Activated T-helper 2 cell treated with anti-CD3 and anti-CD28 coated beads, Interferon-gamma antibody, Interleukin-2, Interleukin-4, amounts not matched to agents 10 μg/mL and 5 μg/mL and 100 μg/mL, durations not matched to agents 14 hours and 24 hours and 36 hours (primary cell): ENCODE measurements at regions not wholly inside any gene's neighbourhood (a gene's known extent, or its start where the extent isn't known, plus 50 kb on each side); places are given as distances from the start of the nearest gene placed in this dataset.
"Not testable (repeated sequence)": the region's sequence is repeated elsewhere in the genome, so short reads cannot be mapped to it uniquely, and the experiment has no call there.

ENCODE experiments used
- DNase-seq: peaks from one replicate; pipeline ENCODE4 v3.0.0; 2021; ENCODE audit warnings: low spot score
- H3K27ac Mint-ChIP-seq: one replicate; pipeline ENCODE4 v1.8.0; 2021; ENCODE audit warnings: mixed read lengths
- H3K27me3 Mint-ChIP-seq: one replicate; pipeline ENCODE4 v1.8.0; 2021; ENCODE audit warnings: low read depth, mixed read lengths
- H3K36me3 Mint-ChIP-seq: one replicate; pipeline ENCODE4 v1.8.0; 2021; ENCODE audit warnings: low read depth, mixed read lengths
- H3K4me1 Mint-ChIP-seq: one replicate; pipeline ENCODE4 v1.8.0; 2021; ENCODE audit warnings: low read depth, mixed read lengths
- H3K4me3 Mint-ChIP-seq: one replicate; pipeline ENCODE4 v1.8.0; 2021; ENCODE audit warnings: low read depth, mild to moderate bottlenecking, moderate library complexity, mixed read lengths
- H3K9me3 Mint-ChIP-seq: one replicate; pipeline ENCODE4 v1.8.0; 2021; ENCODE audit warnings: mixed read lengths
- intact Hi-C: fragments of 100-400 bp; cut with micrococcal nuclease; formaldehyde crosslinking; loops from one replicate; pipeline ENCODE4 v1.15.1; 2023

DNA sequence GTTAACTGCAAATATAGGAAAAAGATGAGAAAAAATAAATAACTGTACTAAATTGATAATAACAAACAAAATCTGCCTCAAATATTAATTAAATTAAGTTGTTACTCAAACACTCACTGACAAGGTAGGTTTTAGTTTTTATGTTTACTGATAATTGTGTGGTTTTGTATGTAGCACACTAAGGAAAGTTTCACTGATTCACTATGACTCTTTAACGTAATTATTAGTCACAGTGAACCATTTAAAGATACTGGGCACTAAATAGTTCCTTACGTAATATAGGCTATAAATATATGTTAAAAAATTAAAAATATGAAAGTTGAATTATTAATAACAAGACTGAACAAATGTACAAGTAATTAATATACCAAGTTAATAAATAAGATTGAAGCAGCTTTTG, 2330.0 kb upstream of the RAG2 start:
- peaks cover 27% of the 10 kb centered on the region for H3K9me3 Mint-ChIP-seq
- no peak for DNase-seq
- no peaks in the 10 kb centered on the region for H3K27me3 Mint-ChIP-seq
- H3K36me3 Mint-ChIP-seq = no peaks in the 10 kb centered on the region
- no peaks in the 10 kb centered on the region for H3K4me1 Mint-ChIP-seq
- H3K27ac Mint-ChIP-seq = no peak overlapping the region
- intact Hi-C loops = no loop called here
- no peak overlapping the region for H3K4me3 Mint-ChIP-seq

DNA sequence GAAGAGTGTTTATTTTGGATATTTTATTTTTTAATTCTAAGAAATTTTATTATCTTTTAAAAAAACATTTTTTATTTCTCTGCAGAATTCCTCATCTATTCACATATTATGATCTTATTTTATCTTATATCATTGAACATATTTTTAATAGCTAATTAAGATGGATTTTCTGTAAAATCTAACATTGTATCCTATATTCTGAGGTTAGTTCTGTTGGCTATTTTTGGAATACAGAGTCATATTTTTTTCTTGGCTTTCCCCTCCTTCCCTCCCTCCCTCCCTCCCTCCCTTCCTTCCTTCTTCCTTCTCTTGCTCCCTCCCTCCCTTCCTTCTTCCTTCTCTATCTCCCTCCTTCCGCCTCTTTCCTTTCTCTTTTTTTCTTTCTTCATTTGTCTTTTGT, 2326.6 kb upstream of the RAG2 start:
- H3K4me1 Mint-ChIP-seq = no peaks in the 10 kb centered on the region
- H3K36me3 Mint-ChIP-seq = no peaks in the 10 kb centered on the region
- no peak for DNase-seq
- H3K9me3 Mint-ChIP-seq = peaks cover 16% of the 10 kb centered on the region
- intact Hi-C loops = no loop called here
- H3K27ac Mint-ChIP-seq = no peak overlapping the region
- no peaks in the 10 kb centered on the region for H3K27me3 Mint-ChIP-seq
- no peak overlapping the region for H3K4me3 Mint-ChIP-seq

DNA sequence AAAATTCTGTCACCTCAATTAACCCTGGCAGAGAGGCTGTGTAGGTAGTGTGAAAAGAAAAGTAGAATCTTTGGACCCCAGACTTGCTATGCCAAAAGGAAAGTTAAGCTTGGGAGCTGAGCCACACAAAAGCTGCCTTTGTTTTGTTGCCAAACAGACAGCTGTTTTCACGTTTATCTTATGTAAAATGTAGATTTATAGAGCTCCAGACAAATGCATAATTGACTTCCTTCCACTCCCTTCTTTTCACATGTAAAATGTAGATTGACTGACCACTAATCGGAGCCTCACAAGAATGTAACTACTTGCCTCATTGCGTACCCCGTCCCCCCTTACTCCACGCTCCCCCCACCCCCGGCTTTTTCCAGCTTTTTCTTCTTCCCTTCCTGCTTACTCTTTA, 2302.2 kb upstream of the RAG2 start:
- no peak overlapping the region for H3K27ac Mint-ChIP-seq
- H3K4me3 Mint-ChIP-seq = no peak overlapping the region
- no peak for DNase-seq
- no peaks in the 10 kb centered on the region for H3K36me3 Mint-ChIP-seq
- H3K9me3 Mint-ChIP-seq = peaks cover 38% of the 10 kb centered on the region
- intact Hi-C loops = no loop called here
- H3K4me1 Mint-ChIP-seq = no peaks in the 10 kb centered on the region
- H3K27me3 Mint-ChIP-seq = no peaks in the 10 kb centered on the region

DNA sequence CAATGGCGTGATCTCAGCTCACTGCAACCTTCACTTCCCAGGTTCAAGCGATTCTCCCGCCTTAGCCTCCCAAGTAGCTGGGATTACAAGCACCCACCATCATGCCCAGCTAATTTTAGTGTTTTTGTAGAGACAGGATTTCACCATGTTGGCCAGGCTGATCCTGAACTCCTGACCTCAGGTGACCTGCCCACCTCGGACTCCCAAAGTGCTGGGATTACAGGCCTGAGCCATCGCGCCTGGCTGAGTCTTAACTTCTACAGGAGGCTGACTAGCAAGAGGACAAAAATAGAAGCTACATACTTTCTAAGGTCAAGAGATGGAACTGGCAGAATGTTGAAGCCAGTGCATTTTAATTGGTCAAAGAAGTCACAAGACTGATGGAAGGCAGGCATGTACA, 2296.2 kb upstream of the RAG2 start:
- H3K4me1 Mint-ChIP-seq, intact Hi-C loops, H3K4me3 Mint-ChIP-seq: not testable (repeated sequence)

DNA sequence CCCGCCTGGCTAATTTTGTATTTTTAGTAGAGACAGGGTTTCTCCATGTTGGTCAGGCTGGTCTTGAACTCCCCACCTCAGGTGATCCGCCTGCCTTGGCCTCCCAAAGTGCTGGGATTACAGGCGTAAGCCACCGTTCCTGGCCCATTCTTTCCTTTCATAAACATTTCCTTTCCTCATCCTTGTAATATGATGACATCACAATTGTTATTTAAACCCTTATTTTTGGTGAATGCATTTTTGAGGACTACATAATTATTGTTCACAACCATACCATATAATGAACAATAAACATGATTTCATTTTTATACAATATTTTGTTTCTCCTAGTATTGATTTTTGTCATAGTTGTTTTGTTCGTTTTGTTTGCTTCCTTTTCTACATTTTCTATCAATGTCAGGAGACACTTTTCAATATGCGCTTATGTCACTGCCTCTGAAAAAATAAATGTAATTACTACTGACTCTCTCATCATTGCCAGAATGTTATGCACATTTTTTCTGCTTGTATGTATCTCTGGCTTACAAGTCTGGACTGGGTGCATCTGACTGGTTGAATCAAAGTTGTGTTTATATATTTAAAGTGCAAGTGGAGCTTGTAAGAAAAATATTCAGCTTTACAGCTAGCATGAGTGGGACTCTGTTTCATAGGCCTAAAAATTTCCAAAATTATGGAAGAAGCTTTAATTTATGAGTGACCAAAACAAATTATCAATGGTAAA, 2286.3 kb upstream of the RAG2 start:
- Mint-ChIP-seq H3K36me3 (no peaks in the 10 kb centered on the region), H3K4me1 (no peaks in the 10 kb centered on the region), H3K4me3 (no peak overlapping the region), H3K27me3 (no peaks in the 10 kb centered on the region), H3K9me3 (peaks cover 29% of the 10 kb centered on the region), H3K27ac (no peak overlapping the region)
- DNase-seq = no peak
- intact Hi-C loops = no loop called here

More for the DNA sequence above, 2296.2 kb upstream of the RAG2 start:
- not testable (repeated sequence) for H3K27ac Mint-ChIP-seq, H3K36me3 Mint-ChIP-seq, H3K27me3 Mint-ChIP-seq, DNase-seq
- peaks cover 48% of the 10 kb centered on the region for H3K9me3 Mint-ChIP-seq

DNA sequence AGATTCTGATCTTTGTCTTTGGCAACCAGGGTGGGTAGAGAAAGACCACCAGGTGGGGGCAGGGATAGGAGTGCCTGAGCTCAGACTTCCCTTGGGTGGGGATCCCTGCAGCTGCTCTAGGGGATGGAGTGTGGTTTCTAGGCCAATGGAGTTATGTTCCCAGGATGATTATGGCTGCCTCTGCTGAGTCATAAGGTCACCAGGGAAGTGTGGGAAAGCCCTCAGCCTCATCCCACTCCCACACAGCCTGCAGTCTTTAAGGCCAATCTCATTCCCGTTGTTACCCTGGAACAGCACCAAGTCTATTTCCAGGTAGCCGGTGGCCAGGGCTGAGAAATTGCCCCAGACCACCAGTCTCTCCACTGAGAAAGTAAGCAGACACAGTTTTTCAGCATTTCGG, 2269.3 kb upstream of the RAG2 start:
- Mint-ChIP-seq H3K4me1 (no peaks in the 10 kb centered on the region), H3K27ac (no peak overlapping the region), H3K27me3 (no peaks in the 10 kb centered on the region), H3K9me3 (peaks cover 50% of the 10 kb centered on the region), H3K36me3 (no peaks in the 10 kb centered on the region), H3K4me3 (no peak overlapping the region)
- intact Hi-C loops = no loop called here
- DNase-seq = no peak

DNA sequence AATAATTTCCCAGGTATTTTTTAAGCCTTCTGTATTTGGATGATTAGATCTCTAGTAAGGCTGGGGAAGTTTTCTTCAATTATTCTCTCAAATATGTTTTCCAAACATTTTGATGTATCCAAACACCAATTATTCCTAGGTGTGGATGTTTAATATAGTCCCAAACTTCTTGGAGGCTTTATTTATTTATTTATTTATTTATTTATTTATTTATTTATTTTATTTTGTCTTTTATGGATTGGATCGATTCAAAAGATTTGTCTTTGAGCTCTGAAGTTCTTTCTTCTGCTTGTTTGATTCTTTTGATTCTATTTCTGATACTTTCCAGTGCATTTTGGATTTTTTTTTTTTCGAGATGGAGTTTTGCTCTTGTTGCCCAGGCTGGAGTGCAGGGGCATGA, 2267.9 kb upstream of the RAG2 start:
- no peaks in the 10 kb centered on the region for H3K27me3 Mint-ChIP-seq
- no peak overlapping the region for H3K27ac Mint-ChIP-seq
- H3K9me3 Mint-ChIP-seq = peaks cover 58% of the 10 kb centered on the region
- H3K4me1 Mint-ChIP-seq = no peaks in the 10 kb centered on the region
- no peaks in the 10 kb centered on the region for H3K36me3 Mint-ChIP-seq
- no peak for DNase-seq
- intact Hi-C loops = no loop called here
- H3K4me3 Mint-ChIP-seq = no peak overlapping the region

DNA sequence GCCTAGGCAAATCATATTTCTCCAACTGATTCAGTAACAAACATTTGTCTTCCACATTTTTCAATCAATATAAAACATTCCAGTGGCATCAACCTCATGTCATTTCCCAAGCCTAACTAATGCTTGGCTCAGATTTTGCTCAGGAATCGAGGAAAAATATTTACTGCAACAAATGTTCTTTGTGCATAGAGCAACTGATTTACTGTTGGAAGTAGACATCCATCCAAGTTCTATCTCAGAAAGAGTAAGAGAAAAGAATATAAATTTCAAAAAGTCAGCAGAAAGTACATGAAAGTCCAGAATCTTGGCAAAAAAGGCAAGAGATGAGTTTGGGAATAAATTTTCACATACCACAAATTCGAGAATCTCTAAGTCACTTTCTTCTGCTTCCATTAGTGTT, 2245.0 kb upstream of the RAG2 start:
- Mint-ChIP-seq H3K4me3 (no peak overlapping the region), H3K27ac (no peak overlapping the region)

DNA sequence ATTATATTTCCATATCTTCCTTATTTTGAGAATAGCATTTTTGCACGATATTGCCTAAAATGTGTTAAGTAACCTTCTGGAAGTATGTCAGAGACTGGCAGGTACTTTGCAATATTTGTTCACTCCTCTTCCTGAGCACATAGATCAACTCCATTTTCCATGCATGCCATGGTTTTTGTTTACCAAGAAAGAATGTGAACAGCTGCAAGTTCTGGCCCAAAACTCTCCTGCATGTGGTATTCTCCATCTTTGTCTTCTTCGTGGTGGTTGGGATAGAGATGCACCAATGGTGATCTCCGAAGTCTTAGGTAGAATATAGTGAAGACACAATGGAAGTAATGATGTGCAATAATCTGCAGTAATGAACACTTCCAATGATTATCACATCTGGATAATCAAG, 2241.0 kb upstream of the RAG2 start:
- Mint-ChIP-seq H3K9me3 (peaks cover 34% of the 10 kb centered on the region), H3K36me3 (no peaks in the 10 kb centered on the region), H3K4me1 (no peaks in the 10 kb centered on the region), H3K4me3 (no peak overlapping the region), H3K27me3 (no peaks in the 10 kb centered on the region), H3K27ac (no peak overlapping the region)
- DNase-seq = no peak
- intact Hi-C loops = no loop called here

More for the DNA sequence above, 2245.0 kb upstream of the RAG2 start:
- Mint-ChIP-seq H3K36me3 (no peaks in the 10 kb centered on the region), H3K9me3 (peaks cover 51% of the 10 kb centered on the region), H3K4me1 (no peaks in the 10 kb centered on the region), H3K27me3 (no peaks in the 10 kb centered on the region)
- no peak for DNase-seq
- intact Hi-C loops = no loop called here

DNA sequence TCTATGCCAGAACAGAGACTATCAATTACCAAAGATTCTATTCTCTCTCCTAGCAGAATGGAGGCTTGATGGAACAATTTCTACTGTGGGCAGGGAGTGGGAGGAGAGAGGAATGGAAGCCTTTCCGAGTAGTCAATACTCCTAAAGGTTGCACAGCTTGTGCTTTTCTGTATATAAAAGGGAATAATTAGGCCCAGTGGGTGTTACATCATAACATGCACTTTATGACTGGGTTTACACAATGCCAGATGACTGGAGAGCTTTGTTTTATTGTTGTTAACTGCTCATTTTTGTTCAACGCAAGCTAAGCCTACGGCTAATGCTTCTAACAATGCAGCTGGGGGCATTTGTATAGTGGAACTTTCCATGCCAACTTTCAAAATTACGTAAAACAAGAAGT, 2237.9 kb upstream of the RAG2 start:
- Mint-ChIP-seq H3K9me3 (peaks cover 28% of the 10 kb centered on the region), H3K27me3 (no peaks in the 10 kb centered on the region), H3K4me3 (no peak overlapping the region), H3K36me3 (no peaks in the 10 kb centered on the region), H3K4me1 (no peaks in the 10 kb centered on the region), H3K27ac (no peak overlapping the region)
- no peak for DNase-seq
- intact Hi-C loops = no loop called here

DNA sequence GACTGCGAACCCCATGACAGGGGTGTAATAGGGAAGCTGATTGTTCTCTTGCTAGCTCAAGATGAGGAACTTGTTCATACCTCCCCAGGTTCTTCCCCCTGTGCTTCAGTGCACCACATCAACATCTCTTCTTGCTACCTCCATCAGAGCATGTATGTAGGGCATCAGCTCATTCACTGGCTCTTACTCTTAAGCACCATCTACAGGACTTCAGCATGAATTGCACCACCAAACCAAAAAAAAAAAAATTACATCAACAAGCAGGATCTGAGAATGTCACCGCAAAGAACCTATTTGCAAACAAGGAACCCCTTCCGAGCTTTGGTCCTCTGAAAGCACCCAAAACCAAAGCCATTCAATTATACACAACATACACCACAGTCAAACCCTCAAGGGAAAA, 2226.5 kb upstream of the RAG2 start:
- H3K4me1 Mint-ChIP-seq = no peaks in the 10 kb centered on the region
- H3K9me3 Mint-ChIP-seq = peaks cover 68% of the 10 kb centered on the region
- DNase-seq = no peak
- no peaks in the 10 kb centered on the region for H3K36me3 Mint-ChIP-seq
- H3K4me3 Mint-ChIP-seq = no peak overlapping the region
- no peaks in the 10 kb centered on the region for H3K27me3 Mint-ChIP-seq
- intact Hi-C loops = no loop called here
- H3K27ac Mint-ChIP-seq = no peak overlapping the region

DNA sequence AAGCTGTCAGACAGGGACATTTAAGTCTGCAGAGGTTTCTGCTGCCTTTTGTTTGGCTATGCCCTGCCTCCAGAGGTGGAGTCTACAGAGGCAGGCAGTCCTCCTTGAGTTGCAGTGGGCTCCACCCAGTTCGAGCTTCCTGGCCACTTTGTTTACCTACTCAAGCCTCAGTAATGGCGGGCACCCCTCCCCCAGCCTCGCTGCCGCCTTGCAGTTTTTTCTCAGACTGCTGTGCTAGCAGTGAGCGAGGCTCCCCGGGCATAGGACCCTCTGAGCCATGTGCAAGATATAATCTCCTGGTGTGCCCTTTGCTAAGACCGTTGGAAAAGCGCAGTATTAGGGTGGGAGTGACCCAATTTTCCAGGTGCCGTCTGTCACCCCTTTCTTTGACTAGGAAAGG, 2223.8 kb upstream of the RAG2 start:
- H3K4me3 Mint-ChIP-seq, intact Hi-C loops, H3K27ac Mint-ChIP-seq, H3K36me3 Mint-ChIP-seq, DNase-seq, H3K4me1 Mint-ChIP-seq, H3K27me3 Mint-ChIP-seq: not testable (repeated sequence)
- H3K9me3 Mint-ChIP-seq = peaks cover 67% of the 10 kb centered on the region

DNA sequence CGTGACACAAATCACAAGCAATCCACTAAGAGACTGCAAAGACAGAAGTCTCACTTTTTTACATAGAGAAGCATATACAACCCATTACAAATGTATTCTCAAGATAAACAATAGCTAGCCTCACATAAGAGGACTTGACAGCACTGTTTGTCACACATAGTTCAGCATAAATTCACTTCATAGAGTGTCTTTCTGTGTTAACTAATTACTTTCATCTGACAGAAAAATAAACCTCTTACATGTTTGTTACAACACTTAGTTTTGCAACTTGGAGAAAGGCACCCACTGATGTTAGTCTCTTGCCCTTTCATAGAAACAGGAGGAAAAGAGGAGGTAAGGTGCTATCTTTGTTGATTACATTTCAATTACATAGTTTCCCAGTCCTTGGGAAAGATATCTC, 2221.9 kb upstream of the RAG2 start:
- intact Hi-C loops = no loop called here
- no peaks in the 10 kb centered on the region for H3K27me3 Mint-ChIP-seq
- no peak overlapping the region for H3K27ac Mint-ChIP-seq
- H3K9me3 Mint-ChIP-seq = peaks cover 58% of the 10 kb centered on the region
- no peak overlapping the region for H3K4me3 Mint-ChIP-seq
- H3K36me3 Mint-ChIP-seq = no peaks in the 10 kb centered on the region
- H3K4me1 Mint-ChIP-seq = no peaks in the 10 kb centered on the region
- DNase-seq = no peak

DNA sequence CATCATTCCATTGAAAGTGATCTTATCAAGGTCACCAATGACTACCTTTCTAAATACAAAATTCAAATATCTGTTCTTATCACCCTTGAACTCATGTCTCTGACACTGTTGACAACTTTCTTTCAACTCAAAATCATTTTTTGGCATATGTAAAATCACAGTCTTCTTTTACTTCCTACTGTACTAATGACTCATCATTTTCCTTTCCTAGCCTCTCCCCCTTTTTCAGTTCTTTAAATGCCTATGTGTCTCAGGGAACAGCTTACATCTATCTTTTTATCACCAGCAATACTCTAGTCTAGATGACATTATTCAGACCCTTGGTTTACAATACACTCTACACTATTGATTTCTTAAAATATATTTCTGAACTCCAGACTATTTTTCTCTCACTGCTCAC, 2220.7 kb upstream of the RAG2 start:
- Mint-ChIP-seq H3K27me3 (no peaks in the 10 kb centered on the region), H3K4me1 (no peaks in the 10 kb centered on the region), H3K36me3 (no peaks in the 10 kb centered on the region), H3K9me3 (peaks cover 49% of the 10 kb centered on the region), H3K4me3 (no peak overlapping the region), H3K27ac (no peak overlapping the region)
- intact Hi-C loops = no loop called here
- no peak for DNase-seq
